ENCODE measurements at regions not wholly inside any gene's neighbourhood (a gene's known extent, or its start where the extent isn't known, plus 50 kb on each side); places are given as distances from the start of the nearest gene placed in this dataset.

GRCh38 chr13:107254392-107254791 lies 686.5 kb upstream of the ARGLU1 start:
- Histone ChIP-seq H3K27ac (replicated peaks) (no peak overlapping the region), H3K9me3 (replicated peaks) (no peaks in the 10 kb centered on the region), H3K36me3 (no peaks in the 10 kb centered on the region), H3K4me1 (no peaks in the 10 kb centered on the region), H3K27me3 (ENCODE audit: low read depth) (peaks cover 4% of the 10 kb centered on the region), H3K4me3 (no peak overlapping the region)
- TF ChIP-seq CTCF (IDR thresholded peaks at IDR 0.05; ENCODE audit: borderline replicate concordance): no peak
- no peak for DNase-seq
- intact Hi-C loops (cut with micrococcal nuclease): no loop called here

- no peak for TF ChIP-seq CTCF (IDR thresholded peaks at IDR 0.05; ENCODE audit: borderline replicate concordance)
- no peak for DNase-seq
- intact Hi-C loops (cut with micrococcal nuclease): no loop called here
- no peak overlapping the region for H3K4me3 ChIP-seq
- H3K27ac ChIP-seq (replicated peaks): no peak overlapping the region
- H3K9me3 ChIP-seq (replicated peaks): no peaks in the 10 kb centered on the region
- H3K36me3 ChIP-seq: no peaks in the 10 kb centered on the region
- H3K4me1 ChIP-seq: no peaks in the 10 kb centered on the region
- H3K27me3 ChIP-seq (ENCODE audit: low read depth): peaks cover 4% of the 10 kb centered on the region
Measured at GRCh38 chr13:107252428-107252827, 684.5 kb upstream of the ARGLU1 start.

GRCh38 chr13:107252021-107252420 lies 684.1 kb upstream of the ARGLU1 start:
- H3K27me3 ChIP-seq (ENCODE audit: low read depth): peaks cover 4% of the 10 kb centered on the region
- no peak for DNase-seq
- no peak for TF ChIP-seq CTCF (IDR thresholded peaks at IDR 0.05; ENCODE audit: borderline replicate concordance)
- no peaks in the 10 kb centered on the region for H3K36me3 ChIP-seq
- no peaks in the 10 kb centered on the region for H3K9me3 ChIP-seq (replicated peaks)
- no peak overlapping the region for H3K27ac ChIP-seq (replicated peaks)
- H3K4me1 ChIP-seq: no peaks in the 10 kb centered on the region
- no peak overlapping the region for H3K4me3 ChIP-seq
- intact Hi-C loops (cut with micrococcal nuclease): no loop called here

GRCh38 chr13:107251341-107251740 lies 683.4 kb upstream of the ARGLU1 start:
- no peaks in the 10 kb centered on the region for H3K4me1 ChIP-seq
- peaks cover 4% of the 10 kb centered on the region for H3K27me3 ChIP-seq (ENCODE audit: low read depth)
- no peaks in the 10 kb centered on the region for H3K9me3 ChIP-seq (replicated peaks)
- no peak for TF ChIP-seq CTCF (IDR thresholded peaks at IDR 0.05; ENCODE audit: borderline replicate concordance)
- no peak overlapping the region for H3K27ac ChIP-seq (replicated peaks)
- H3K36me3 ChIP-seq: no peaks in the 10 kb centered on the region
- DNase-seq: no peak
- intact Hi-C loops (cut with micrococcal nuclease): no loop called here
- no peak overlapping the region for H3K4me3 ChIP-seq

GRCh38 chr13:107250628-107251027 lies 682.7 kb upstream of the ARGLU1 start:
- H3K27ac ChIP-seq (replicated peaks): no peak overlapping the region
- peaks cover 4% of the 10 kb centered on the region for H3K27me3 ChIP-seq (ENCODE audit: low read depth)
- H3K4me1 ChIP-seq: no peaks in the 10 kb centered on the region
- intact Hi-C loops (cut with micrococcal nuclease): no loop called here
- no peak for TF ChIP-seq CTCF (IDR thresholded peaks at IDR 0.05; ENCODE audit: borderline replicate concordance)
- H3K9me3 ChIP-seq (replicated peaks): no peaks in the 10 kb centered on the region
- no peaks in the 10 kb centered on the region for H3K36me3 ChIP-seq
- DNase-seq: no peak
- H3K4me3 ChIP-seq: no peak overlapping the region

- Histone ChIP-seq H3K4me3 (no peak overlapping the region), H3K9me3 (replicated peaks) (no peaks in the 10 kb centered on the region), H3K27me3 (ENCODE audit: low read depth) (no peaks in the 10 kb centered on the region), H3K27ac (replicated peaks) (no peak overlapping the region), H3K36me3 (no peaks in the 10 kb centered on the region), H3K4me1 (no peaks in the 10 kb centered on the region)
- no peak for DNase-seq
- intact Hi-C loops (cut with micrococcal nuclease): no loop called here
- no peak for TF ChIP-seq CTCF (IDR thresholded peaks at IDR 0.05; ENCODE audit: borderline replicate concordance)
Measured at GRCh38 chr13:107244241-107244640, 676.3 kb upstream of the ARGLU1 start.

Data from left ventricle myocardium inferior (tissue), 1 donor.